PFSK-1 (cell line): ENCODE measurements at regions not wholly inside any gene's neighbourhood (a gene's known extent, or its start where the extent isn't known, plus 50 kb on each side); places are given as distances from the start of the nearest gene placed in this dataset.

Experiments used
- FOXP2 ChIP-seq: optimal IDR thresholded peaks from 2 replicates; pipeline ENCODE3; 2011; ENCODE audit warnings: borderline replicate concordance, control low read depth, inconsistent platforms; ENCODE audit not compliant: insufficient read depth; ENCODE audit errors: extremely low read length, extremely low read depth
- POLR2AphosphoS5 ChIP-seq: IDR thresholded peaks from 2 replicates; pipeline ENCODE4 v1.6.1; 2012; ENCODE audit warnings: low read depth, mild to moderate bottlenecking, control low read depth, low read length, moderate library complexity
- SIN3A ChIP-seq: IDR thresholded peaks from 2 replicates; pipeline ENCODE4 v1.6.1; 2012; ENCODE audit warnings: mild to moderate bottlenecking, low read length, moderate library complexity, borderline replicate concordance; ENCODE audit not compliant: insufficient read depth
- TAF1 ChIP-seq: IDR thresholded peaks from 2 replicates; pipeline ENCODE4 v1.6.1; 2012; ENCODE audit warnings: low read length, control low read depth, borderline replicate concordance; ENCODE audit not compliant: insufficient read depth
- TF ChIP-seq, protein P1 (sequence below), 2 experiments: IDR thresholded peaks; 2 replicates each; pipeline versions ENCODE4 v1.6.1 to v1.8.0; 2011 to 2012; ENCODE audit warnings: low read depth in 2 of 2, low read length in 2 of 2, control low read depth in 1 of 2, inconsistent platforms in 1 of 2, mild to moderate bottlenecking in 1 of 2, moderate library complexity in 1 of 2; ENCODE audit not compliant: insufficient read depth in 1 of 2

DNA sequence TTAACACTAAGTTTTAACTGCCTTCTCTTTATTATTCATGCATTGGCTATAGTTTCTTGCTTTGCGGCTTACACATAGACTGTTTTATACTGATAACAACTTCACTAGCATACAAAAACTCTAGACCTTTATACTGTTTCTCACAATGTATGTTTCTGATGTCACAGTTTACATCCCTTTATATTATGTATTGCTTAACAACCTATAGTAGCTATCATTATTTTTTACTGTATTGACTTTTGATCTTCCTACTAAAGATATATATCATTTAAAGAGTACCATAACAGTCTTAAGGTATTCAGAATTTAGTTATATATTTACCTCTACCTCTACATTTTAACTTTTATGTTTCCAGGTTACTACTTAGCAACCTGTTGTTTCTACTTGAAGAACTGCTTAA lies 543.3 kb upstream of the ARGLU1 start:
- no peak for TF ChIP-seq FOXP2
- TF ChIP-seq, protein P1, sequence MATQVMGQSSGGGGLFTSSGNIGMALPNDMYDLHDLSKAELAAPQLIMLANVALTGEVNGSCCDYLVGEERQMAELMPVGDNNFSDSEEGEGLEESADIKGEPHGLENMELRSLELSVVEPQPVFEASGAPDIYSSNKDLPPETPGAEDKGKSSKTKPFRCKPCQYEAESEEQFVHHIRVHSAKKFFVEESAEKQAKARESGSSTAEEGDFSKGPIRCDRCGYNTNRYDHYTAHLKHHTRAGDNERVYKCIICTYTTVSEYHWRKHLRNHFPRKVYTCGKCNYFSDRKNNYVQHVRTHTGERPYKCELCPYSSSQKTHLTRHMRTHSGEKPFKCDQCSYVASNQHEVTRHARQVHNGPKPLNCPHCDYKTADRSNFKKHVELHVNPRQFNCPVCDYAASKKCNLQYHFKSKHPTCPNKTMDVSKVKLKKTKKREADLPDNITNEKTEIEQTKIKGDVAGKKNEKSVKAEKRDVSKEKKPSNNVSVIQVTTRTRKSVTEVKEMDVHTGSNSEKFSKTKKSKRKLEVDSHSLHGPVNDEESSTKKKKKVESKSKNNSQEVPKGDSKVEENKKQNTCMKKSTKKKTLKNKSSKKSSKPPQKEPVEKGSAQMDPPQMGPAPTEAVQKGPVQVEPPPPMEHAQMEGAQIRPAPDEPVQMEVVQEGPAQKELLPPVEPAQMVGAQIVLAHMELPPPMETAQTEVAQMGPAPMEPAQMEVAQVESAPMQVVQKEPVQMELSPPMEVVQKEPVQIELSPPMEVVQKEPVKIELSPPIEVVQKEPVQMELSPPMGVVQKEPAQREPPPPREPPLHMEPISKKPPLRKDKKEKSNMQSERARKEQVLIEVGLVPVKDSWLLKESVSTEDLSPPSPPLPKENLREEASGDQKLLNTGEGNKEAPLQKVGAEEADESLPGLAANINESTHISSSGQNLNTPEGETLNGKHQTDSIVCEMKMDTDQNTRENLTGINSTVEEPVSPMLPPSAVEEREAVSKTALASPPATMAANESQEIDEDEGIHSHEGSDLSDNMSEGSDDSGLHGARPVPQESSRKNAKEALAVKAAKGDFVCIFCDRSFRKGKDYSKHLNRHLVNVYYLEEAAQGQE (IDR thresholded peaks at IDR 0.05; ENCODE audit: insufficient read depth in 1 of 2, low read depth in 2 of 2, low read length in 2 of 2) = no peak
- TF ChIP-seq POLR2AphosphoS5 = no peak
- no peak for TF ChIP-seq TAF1
- TF ChIP-seq SIN3A = no peak

DNA sequence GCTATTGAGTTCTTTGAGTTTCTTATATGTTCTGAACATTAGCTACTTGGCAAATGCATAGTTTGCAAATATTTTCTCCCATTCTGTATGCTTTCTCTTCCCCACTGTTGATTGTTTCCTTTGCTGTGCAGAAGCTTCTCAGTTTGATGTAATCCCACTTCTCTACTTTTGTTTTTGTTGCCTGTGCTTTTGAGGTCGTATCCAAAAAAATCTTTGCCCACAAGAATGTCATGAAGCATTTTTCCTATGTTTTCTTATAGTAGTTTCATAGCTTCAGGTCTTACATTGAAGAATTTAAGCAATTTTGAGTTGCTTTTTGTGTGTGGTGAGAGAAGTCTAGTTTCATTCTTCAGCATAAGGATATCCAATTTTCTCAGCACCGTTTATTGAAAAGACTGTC lies 536.7 kb upstream of the ARGLU1 start:
- TF ChIP-seq TAF1 = no peak
- TF ChIP-seq POLR2AphosphoS5 = no peak
- TF ChIP-seq, protein P1 (IDR thresholded peaks at IDR 0.05; ENCODE audit: insufficient read depth in 1 of 2, low read depth in 2 of 2, low read length in 2 of 2) = no peak
- TF ChIP-seq SIN3A = no peak
- no peak for TF ChIP-seq FOXP2

DNA sequence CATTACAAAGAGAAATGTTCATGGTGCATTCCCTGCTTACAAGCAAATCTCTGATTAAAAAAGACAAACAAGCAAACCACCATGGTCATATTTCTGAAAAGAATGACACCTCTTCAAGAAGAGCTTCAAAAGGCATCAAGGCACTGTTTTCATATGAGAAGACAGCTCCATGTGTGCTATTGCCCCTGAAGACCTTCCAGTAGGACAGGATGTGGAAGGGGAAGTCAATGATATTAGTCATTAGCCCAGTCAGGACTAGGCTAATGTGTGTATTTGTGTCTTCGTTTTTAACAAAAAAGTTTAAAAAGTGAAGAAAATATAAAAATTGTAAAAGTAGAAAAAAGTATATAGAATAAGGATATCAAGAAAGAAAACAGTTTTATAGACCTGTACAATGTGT lies 534.7 kb upstream of the ARGLU1 start:
- TF ChIP-seq TAF1 (no peak), POLR2AphosphoS5 (no peak), SIN3A (no peak), FOXP2 (no peak)
- TF ChIP-seq, protein P1 (IDR thresholded peaks at IDR 0.05; ENCODE audit: insufficient read depth in 1 of 2, low read depth in 2 of 2, low read length in 2 of 2) = no peak

DNA sequence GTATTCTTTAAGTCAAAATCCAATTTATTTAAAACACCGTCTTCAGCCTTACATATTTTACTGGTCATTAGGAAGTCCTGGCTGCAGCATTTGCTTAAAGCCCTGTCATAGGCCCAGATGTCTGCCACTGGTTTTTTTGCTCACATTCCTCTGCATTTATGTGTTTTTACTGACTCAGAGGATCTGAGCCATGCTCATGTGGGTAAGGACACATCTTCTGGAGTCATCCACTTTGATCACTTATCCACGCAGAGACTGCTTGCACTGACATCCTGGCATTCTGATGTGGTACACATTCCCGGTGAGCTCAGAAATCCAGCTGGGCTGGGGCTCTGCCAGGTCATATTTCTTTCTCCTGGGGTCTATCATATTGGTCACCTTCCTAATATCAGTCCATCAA lies 531.7 kb upstream of the ARGLU1 start:
- TF ChIP-seq FOXP2 (no peak), SIN3A (no peak), TAF1 (no peak), POLR2AphosphoS5 (no peak)
- TF ChIP-seq, protein P1 (IDR thresholded peaks at IDR 0.05; ENCODE audit: insufficient read depth in 1 of 2, low read depth in 2 of 2, low read length in 2 of 2) = no peak

DNA sequence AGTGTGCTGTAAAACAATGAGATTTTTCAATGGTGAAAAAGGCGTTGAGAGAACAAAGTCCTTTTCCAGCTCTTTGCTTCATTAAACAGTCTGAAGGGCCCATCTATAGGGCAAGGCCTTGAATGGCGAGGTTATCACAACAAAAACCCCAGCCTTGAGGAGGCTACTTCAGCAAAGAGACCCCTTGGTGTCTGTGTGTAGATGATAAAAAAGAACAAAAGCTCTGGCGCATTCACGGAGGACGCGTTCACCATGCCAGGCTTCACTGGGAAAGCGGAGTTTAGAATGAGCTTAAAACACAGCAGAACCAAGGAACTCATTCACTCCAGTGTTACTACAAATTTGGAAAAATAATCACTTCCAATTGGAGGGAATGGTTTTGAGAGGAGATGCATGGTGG lies 530.0 kb upstream of the ARGLU1 start:
- TF ChIP-seq TAF1 (no peak), SIN3A (no peak), FOXP2 (no peak), POLR2AphosphoS5 (no peak)
- TF ChIP-seq, protein P1 (IDR thresholded peaks at IDR 0.05; ENCODE audit: insufficient read depth in 1 of 2, low read depth in 2 of 2, low read length in 2 of 2) = no peak
